ENCODE measurements at regions not wholly inside any gene's neighbourhood (a gene's known extent, or its start where the extent isn't known, plus 50 kb on each side); places are given as distances from the start of the nearest gene placed in this dataset.

DNA sequence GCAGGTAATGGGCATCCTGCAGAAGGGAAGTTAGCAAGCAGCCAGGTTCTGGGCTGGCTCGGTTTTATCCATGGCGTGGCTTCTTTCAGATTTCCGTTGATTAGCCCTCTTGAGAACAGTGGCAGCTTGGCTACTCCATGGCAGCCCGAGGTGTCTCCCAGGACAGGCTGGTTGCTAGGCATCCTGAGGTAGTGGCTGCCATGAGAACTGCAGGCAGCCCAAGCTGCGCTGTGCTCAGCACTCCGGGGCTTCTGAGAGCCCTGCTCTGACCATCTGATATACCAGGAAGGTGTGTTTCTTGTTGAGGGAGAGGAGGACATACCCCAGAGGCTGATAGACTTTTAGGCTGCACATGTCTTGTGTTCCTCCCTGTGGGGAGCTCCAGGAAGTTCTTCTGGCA lies 253.4 kb upstream of the CASK start:
- TF ChIP-seq NFRKB (IDR thresholded peaks at IDR 0.05), result no peak
- no peak for TF ChIP-seq ZNF384 (IDR thresholded peaks at IDR 0.05)
- TF ChIP-seq FOXA1 (IDR thresholded peaks at IDR 0.05), result no peak
- TF ChIP-seq ELF4 (IDR thresholded peaks at IDR 0.05), result no peak
- no peak for TF ChIP-seq HDGF (IDR thresholded peaks at IDR 0.05; ENCODE audit: borderline replicate concordance)
- TF ChIP-seq CTBP1 (IDR thresholded peaks at IDR 0.05; ENCODE audit: borderline replicate concordance), result no peak
- TF ChIP-seq SP1 (IDR thresholded peaks at IDR 0.05), result no peak
- no peak for TF ChIP-seq L3MBTL2 (conservative IDR thresholded peaks at IDR 0.05)
- no peak for TF ChIP-seq FOXM1 (IDR thresholded peaks at IDR 0.05; ENCODE audit: borderline replicate concordance)
- TF ChIP-seq LEF1 (IDR thresholded peaks at IDR 0.05; ENCODE audit: borderline replicate concordance), result no peak
- no peak for TF ChIP-seq ARNT (IDR thresholded peaks at IDR 0.05)
- no peak for TF ChIP-seq BHLHE40 (IDR thresholded peaks at IDR 0.05; ENCODE audit: borderline replicate concordance)
- no peak for TF ChIP-seq TARDBP (IDR thresholded peaks at IDR 0.05)
- TF ChIP-seq SUZ12 (IDR thresholded peaks at IDR 0.05), result no peak

All from HEK293T (cell line).